ENCODE measurements at regions not wholly inside any gene's neighbourhood (a gene's known extent, or its start where the extent isn't known, plus 50 kb on each side); places are given as distances from the start of the nearest gene placed in this dataset.
"Not testable (repeated sequence)": the region's sequence is repeated elsewhere in the genome, so short reads cannot be mapped to it uniquely, and the experiment has no call there.

- in situ Hi-C loops (cut with HindIII; ENCODE audit: low pct_ligation_motif_present, low pct_unique_long_range_greater_than_20kb, low sequenced_read_pairs): no loop called here
- no peak for DNase-seq
These were observed 1279.5 kb upstream of the CITED2 start for GRCh38 chr6:140653972-140654371.

- in situ Hi-C loops (cut with HindIII; ENCODE audit: low pct_ligation_motif_present, low pct_unique_long_range_greater_than_20kb, low sequenced_read_pairs): no loop called here
These were observed 1279.1 kb upstream of the CITED2 start for GRCh38 chr6:140653506-140653905.

GRCh38 chr6:140649502-140649901 is 1275.1 kb upstream of the CITED2 start:
- DNase-seq; in situ Hi-C loops (cut with HindIII; ENCODE audit: low pct_ligation_motif_present, low pct_unique_long_range_greater_than_20kb, low sequenced_read_pairs): not testable (repeated sequence)

More at GRCh38 chr6:140653506-140653905, 1279.1 kb upstream of the CITED2 start:
- no peak for DNase-seq

- DNase-seq; in situ Hi-C loops (cut with HindIII; ENCODE audit: low pct_ligation_motif_present, low pct_unique_long_range_greater_than_20kb, low sequenced_read_pairs): not testable (repeated sequence)
These were observed 1272.9 kb upstream of the CITED2 start for GRCh38 chr6:140647322-140647721.

- no peak for DNase-seq
- in situ Hi-C loops (cut with HindIII; ENCODE audit: low pct_ligation_motif_present, low pct_unique_long_range_greater_than_20kb, low sequenced_read_pairs): no loop called here
These were observed 1269.6 kb upstream of the CITED2 start for GRCh38 chr6:140644017-140644416.

- DNase-seq: no peak
- in situ Hi-C loops (cut with HindIII; ENCODE audit: low pct_ligation_motif_present, low pct_unique_long_range_greater_than_20kb, low sequenced_read_pairs): no loop called here
These were observed 1267.0 kb upstream of the CITED2 start for GRCh38 chr6:140641412-140641811.

GRCh38 chr6:140636908-140637402 is 1262.5 kb upstream of the CITED2 start:
- DNase-seq: no peak
- in situ Hi-C loops (cut with HindIII; ENCODE audit: low pct_ligation_motif_present, low pct_unique_long_range_greater_than_20kb, low sequenced_read_pairs): no loop called here

- in situ Hi-C loops (cut with HindIII; ENCODE audit: low pct_ligation_motif_present, low pct_unique_long_range_greater_than_20kb, low sequenced_read_pairs): no loop called here
- no peak for DNase-seq
These were observed 1261.9 kb upstream of the CITED2 start for GRCh38 chr6:140636271-140636907.

GRCh38 chr6:140627002-140627401 is 1252.6 kb upstream of the CITED2 start:
- in situ Hi-C loops (cut with HindIII; ENCODE audit: low pct_ligation_motif_present, low pct_unique_long_range_greater_than_20kb, low sequenced_read_pairs): no loop called here
- DNase-seq: no peak

GRCh38 chr6:140623498-140623897 is 1249.0 kb upstream of the CITED2 start:
- peak; percentile 2 for DNase-seq
- in situ Hi-C loops (cut with HindIII; ENCODE audit: low pct_ligation_motif_present, low pct_unique_long_range_greater_than_20kb, low sequenced_read_pairs): no loop called here

- no peak for DNase-seq
These were observed 1246.0 kb upstream of the CITED2 start for GRCh38 chr6:140620496-140620895.

GRCh38 chr6:140609956-140610355 is 1235.5 kb upstream of the CITED2 start:
- DNase-seq: no peak
- in situ Hi-C loops (cut with HindIII; ENCODE audit: low pct_ligation_motif_present, low pct_unique_long_range_greater_than_20kb, low sequenced_read_pairs): no loop called here

More at GRCh38 chr6:140620496-140620895, 1246.0 kb upstream of the CITED2 start:
- in situ Hi-C loops (cut with HindIII; ENCODE audit: low pct_ligation_motif_present, low pct_unique_long_range_greater_than_20kb, low sequenced_read_pairs): no loop called here

- in situ Hi-C loops (cut with HindIII; ENCODE audit: low pct_ligation_motif_present, low pct_unique_long_range_greater_than_20kb, low sequenced_read_pairs): no loop called here
- DNase-seq: no peak
These were observed 1234.9 kb upstream of the CITED2 start for GRCh38 chr6:140609321-140609720.

- no peak for DNase-seq
- in situ Hi-C loops (cut with HindIII; ENCODE audit: low pct_ligation_motif_present, low pct_unique_long_range_greater_than_20kb, low sequenced_read_pairs): no loop called here
These were observed 1230.3 kb upstream of the CITED2 start for GRCh38 chr6:140604786-140605185.

- in situ Hi-C loops (cut with HindIII; ENCODE audit: low pct_ligation_motif_present, low pct_unique_long_range_greater_than_20kb, low sequenced_read_pairs): no loop called here
These were observed 1228.2 kb upstream of the CITED2 start for GRCh38 chr6:140602431-140603248.

GRCh38 chr6:140601021-140601808 is 1226.8 kb upstream of the CITED2 start:
- in situ Hi-C loops (cut with HindIII; ENCODE audit: low pct_ligation_motif_present, low pct_unique_long_range_greater_than_20kb, low sequenced_read_pairs): no loop called here
- no peak for DNase-seq

More at GRCh38 chr6:140602431-140603248, 1228.2 kb upstream of the CITED2 start:
- DNase-seq: no peak

- in situ Hi-C loops (cut with HindIII; ENCODE audit: low pct_ligation_motif_present, low pct_unique_long_range_greater_than_20kb, low sequenced_read_pairs): no loop called here
- DNase-seq: no peak
These were observed 1225.5 kb upstream of the CITED2 start for GRCh38 chr6:140599916-140600315.

- no peak for DNase-seq
- in situ Hi-C loops (cut with HindIII; ENCODE audit: low pct_ligation_motif_present, low pct_unique_long_range_greater_than_20kb, low sequenced_read_pairs): no loop called here
These were observed 1222.7 kb upstream of the CITED2 start for GRCh38 chr6:140597181-140597580.

GRCh38 chr6:140594806-140595128 is 1220.3 kb upstream of the CITED2 start:
- DNase-seq: no peak
- in situ Hi-C loops (cut with HindIII; ENCODE audit: low pct_ligation_motif_present, low pct_unique_long_range_greater_than_20kb, low sequenced_read_pairs): no loop called here

Measured in ACHN (cell line).